ENCODE measurements at regions not wholly inside any gene's neighbourhood (a gene's known extent, or its start where the extent isn't known, plus 50 kb on each side); places are given as distances from the start of the nearest gene placed in this dataset.

- Histone ChIP-seq H3K9me3 (ENCODE audit: low read depth, low read length) (peaks cover 2% of the 10 kb centered on the region), H4K20me1 (ENCODE audit: insufficient read depth, low read length) (no peaks in the 10 kb centered on the region), H3K36me3 (ENCODE audit: insufficient read depth, low read length) (no peaks in the 10 kb centered on the region), H3K4me3 (ENCODE audit: insufficient read depth, low read length) (no peak overlapping the region), H3K27ac (ENCODE audit: low read depth, low read length) (no peak overlapping the region), H3K27me3 (ENCODE audit: insufficient read depth, low read length) (no peaks in the 10 kb centered on the region), H2AFZ (ENCODE audit: low read length) (no peak overlapping the region), H3K4me1 (ENCODE audit: insufficient read depth, low read length) (no peaks in the 10 kb centered on the region), H3K4me2 (ENCODE audit: insufficient read depth, low read length) (no peak overlapping the region), H3K79me2 (ENCODE audit: insufficient read depth, low read length) (no peaks in the 10 kb centered on the region)
- no peak for TF ChIP-seq CTCF (IDR thresholded peaks at IDR 0.05; ENCODE audit: extremely low read depth, low read depth, low read length)
- DNase-seq (ENCODE audit: insufficient read length, low spot score, missing footprints) = no peak
Observed at GRCh38 chr2:60100034-60100433, 453.4 kb downstream of the BCL11A start.

DNA sequence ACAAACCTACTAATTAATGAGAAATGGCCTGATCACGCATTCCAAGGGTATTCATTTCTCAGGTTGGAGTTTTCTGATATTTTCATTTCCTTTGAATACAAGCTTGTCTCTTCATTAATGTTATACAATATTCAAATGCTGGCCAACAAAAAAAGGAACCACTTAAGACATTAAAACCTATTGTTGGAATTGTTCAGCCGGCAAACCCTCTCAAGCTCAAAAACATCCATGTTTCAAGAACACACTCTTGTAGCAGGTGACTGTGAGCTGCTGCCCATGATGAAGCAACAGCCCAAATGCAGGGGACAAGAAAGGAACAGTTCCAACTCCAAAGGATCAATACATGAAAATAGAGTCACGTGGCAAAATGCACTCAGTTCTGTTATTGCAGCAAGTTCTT lies 454.5 kb downstream of the BCL11A start:
- H3K4me3 ChIP-seq (ENCODE audit: insufficient read depth, low read length) = no peak overlapping the region
- H3K4me2 ChIP-seq (ENCODE audit: insufficient read depth, low read length) = no peak overlapping the region
- no peak overlapping the region for H2AFZ ChIP-seq (ENCODE audit: low read length)
- no peaks in the 10 kb centered on the region for H3K36me3 ChIP-seq (ENCODE audit: insufficient read depth, low read length)
- H4K20me1 ChIP-seq (ENCODE audit: insufficient read depth, low read length) = no peaks in the 10 kb centered on the region
- H3K27ac ChIP-seq (ENCODE audit: low read depth, low read length) = no peak overlapping the region
- no peak for TF ChIP-seq CTCF (IDR thresholded peaks at IDR 0.05; ENCODE audit: extremely low read depth, low read depth, low read length)
- no peaks in the 10 kb centered on the region for H3K79me2 ChIP-seq (ENCODE audit: insufficient read depth, low read length)
- peaks cover 2% of the 10 kb centered on the region for H3K9me3 ChIP-seq (ENCODE audit: low read depth, low read length)
- H3K4me1 ChIP-seq (ENCODE audit: insufficient read depth, low read length) = no peaks in the 10 kb centered on the region
- DNase-seq (ENCODE audit: insufficient read length, low spot score, missing footprints) = no peak
- H3K27me3 ChIP-seq (ENCODE audit: insufficient read depth, low read length) = no peaks in the 10 kb centered on the region

GRCh38 chr2:60097298-60097697 lies 456.2 kb downstream of the BCL11A start:
- no peaks in the 10 kb centered on the region for H3K79me2 ChIP-seq (ENCODE audit: insufficient read depth, low read length)
- no peak overlapping the region for H3K4me2 ChIP-seq (ENCODE audit: insufficient read depth, low read length)
- peaks cover 2% of the 10 kb centered on the region for H3K9me3 ChIP-seq (ENCODE audit: low read depth, low read length)
- DNase-seq (ENCODE audit: insufficient read length, low spot score, missing footprints) = no peak
- no peak overlapping the region for H2AFZ ChIP-seq (ENCODE audit: low read length)
- no peaks in the 10 kb centered on the region for H3K27me3 ChIP-seq (ENCODE audit: insufficient read depth, low read length)
- no peaks in the 10 kb centered on the region for H3K36me3 ChIP-seq (ENCODE audit: insufficient read depth, low read length)
- no peak for TF ChIP-seq CTCF (IDR thresholded peaks at IDR 0.05; ENCODE audit: extremely low read depth, low read depth, low read length)
- H3K4me1 ChIP-seq (ENCODE audit: insufficient read depth, low read length) = no peaks in the 10 kb centered on the region
- H3K4me3 ChIP-seq (ENCODE audit: insufficient read depth, low read length) = no peak overlapping the region
- no peak overlapping the region for H3K27ac ChIP-seq (ENCODE audit: low read depth, low read length)
- H4K20me1 ChIP-seq (ENCODE audit: insufficient read depth, low read length) = no peaks in the 10 kb centered on the region

DNA sequence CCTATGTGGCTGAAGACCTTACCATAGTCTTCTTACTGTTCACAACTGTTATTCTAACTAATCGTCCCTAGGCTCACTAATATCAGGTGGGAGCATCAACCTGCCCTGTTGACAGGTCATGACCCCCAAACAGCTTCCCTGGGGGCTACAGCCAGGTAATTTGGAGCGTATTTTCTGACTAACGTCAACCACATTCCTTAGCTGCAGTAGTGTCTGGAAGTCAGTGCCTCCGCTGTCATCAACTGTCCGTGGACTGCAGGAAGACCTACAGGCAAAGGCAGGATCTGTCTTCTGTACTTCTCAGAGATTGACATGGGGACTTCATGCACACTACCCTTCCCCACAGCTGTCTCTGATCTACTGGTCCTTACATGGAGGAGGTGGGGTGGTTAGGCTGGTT lies 456.9 kb downstream of the BCL11A start:
- Histone ChIP-seq H3K27ac (ENCODE audit: low read depth, low read length) (no peak overlapping the region), H3K36me3 (ENCODE audit: insufficient read depth, low read length) (no peaks in the 10 kb centered on the region)

More for the DNA sequence above, 456.9 kb downstream of the BCL11A start:
- Histone ChIP-seq H4K20me1 (ENCODE audit: insufficient read depth, low read length) (no peaks in the 10 kb centered on the region), H3K4me2 (ENCODE audit: insufficient read depth, low read length) (no peak overlapping the region), H2AFZ (ENCODE audit: low read length) (no peak overlapping the region), H3K9me3 (ENCODE audit: low read depth, low read length) (peaks cover 2% of the 10 kb centered on the region), H3K79me2 (ENCODE audit: insufficient read depth, low read length) (no peaks in the 10 kb centered on the region), H3K4me1 (ENCODE audit: insufficient read depth, low read length) (no peaks in the 10 kb centered on the region), H3K27me3 (ENCODE audit: insufficient read depth, low read length) (no peaks in the 10 kb centered on the region), H3K4me3 (ENCODE audit: insufficient read depth, low read length) (no peak overlapping the region)
- no peak for TF ChIP-seq CTCF (IDR thresholded peaks at IDR 0.05; ENCODE audit: extremely low read depth, low read depth, low read length)
- no peak for DNase-seq (ENCODE audit: insufficient read length, low spot score, missing footprints)

All from osteoblast (primary cell).